ENCODE measurements at regions not wholly inside any gene's neighbourhood (a gene's known extent, or its start where the extent isn't known, plus 50 kb on each side); places are given as distances from the start of the nearest gene placed in this dataset.

- Mint-ChIP-seq H3K9me3 (ENCODE audit: insufficient read depth) (no peaks in the 10 kb centered on the region), H3K4me3 (no peak overlapping the region), H3K4me1 (no peaks in the 10 kb centered on the region), H3K27me3 (peaks cover 14% of the 10 kb centered on the region), H3K27ac (no peak overlapping the region)
- H3K79me2 ChIP-seq (ENCODE audit: control insufficient read depth, insufficient read depth, low read length) = no peaks in the 10 kb centered on the region
- CTCF ChIA-PET = interaction anchor here (1.3 kb wide), 1 partner anchor 9 kb away, joined by 3 read pairs; no protein-coding TSS in a partner anchor
- H2AFZ ChIP-seq (ENCODE audit: insufficient read depth, low read depth, low read length, poor library complexity, severe bottlenecking) = no peak overlapping the region
- no peaks in the 10 kb centered on the region for H4K20me1 ChIP-seq (ENCODE audit: control insufficient read depth, insufficient read depth, low read length, poor library complexity, severe bottlenecking)
- no peak overlapping the region for H3K4me2 ChIP-seq (replicated peaks; ENCODE audit: low read depth, low read length, poor library complexity, severe bottlenecking)
- no peak overlapping the region for H3K27ac ChIP-seq (ENCODE audit: low read length in 2 of 2)
- H3K4me1 ChIP-seq (ENCODE audit: control insufficient read depth in 2 of 2, insufficient read depth in 2 of 2, low read length in 2 of 2) = no peaks in the 10 kb centered on the region
- intact Hi-C loops (cut with micrococcal nuclease) = no loop called here
- H3K27me3 ChIP-seq (replicated peaks in 1 of 4; ENCODE audit: control extremely low read depth in 1 of 4, control insufficient read depth in 3 of 4, insufficient read depth in 4 of 4, low read length in 3 of 4) = no peaks in the 10 kb centered on the region
- WGBS (ENCODE audit: insufficient coverage) = 89% methylated on average over 19 of the region's 20 CpGs
- ATAC-seq (ENCODE audit: low read depth) (no peak), DNase-seq (no peak)
- POLR2A ChIA-PET = no interaction called here
- H3K9ac ChIP-seq (ENCODE audit: low read length) = no peak overlapping the region
- H3K4me3 ChIP-seq (ENCODE audit: control extremely low read depth in 1 of 5, extremely low read depth in 1 of 5, insufficient read depth in 1 of 5, low read depth in 2 of 5, low read length in 4 of 5) = no peak overlapping the region
- no peaks in the 10 kb centered on the region for H3K36me3 ChIP-seq (replicated peaks in 1 of 2; ENCODE audit: control extremely low read depth in 1 of 2, control insufficient read depth in 1 of 2, extremely low read depth in 1 of 2, insufficient read depth in 2 of 2, low read length in 1 of 2)
- H3K9me3 ChIP-seq (ENCODE audit: control extremely low read depth in 1 of 3, control insufficient read depth in 2 of 3, insufficient read depth in 1 of 3, low read length in 2 of 3) = peaks cover 0 to 10% (median 0%) of the 10 kb centered on the region in 3 donors
- TF ChIP-seq EZH2 (IDR thresholded peaks at IDR 0.05; ENCODE audit: borderline replicate concordance, insufficient read depth, low read depth, low read length, poor library complexity, severe bottlenecking) (no peak), CTCF (IDR thresholded peaks at IDR 0.05) (no peak)
Observed at GRCh38 chr16:88295671-88296436, 86.9 kb upstream of the ZNF469 start.

GRCh38 chr16:88296437-88297177 is 86.2 kb upstream of the ZNF469 start:
- peaks cover 14% of the 10 kb centered on the region for H3K27me3 Mint-ChIP-seq
- no peaks in the 10 kb centered on the region for H3K27me3 ChIP-seq (replicated peaks in 1 of 4; ENCODE audit: control extremely low read depth in 1 of 4, control insufficient read depth in 3 of 4, insufficient read depth in 4 of 4, low read length in 3 of 4)
- H3K27ac ChIP-seq (ENCODE audit: low read length in 2 of 2) = no peak overlapping the region
- H2AFZ ChIP-seq (ENCODE audit: insufficient read depth, low read depth, low read length, poor library complexity, severe bottlenecking) = no peak overlapping the region
- no peaks in the 10 kb centered on the region for H3K9me3 Mint-ChIP-seq (ENCODE audit: insufficient read depth)
- intact Hi-C loops (cut with micrococcal nuclease) = no loop called here
- no peaks in the 10 kb centered on the region for H3K36me3 ChIP-seq (replicated peaks in 1 of 2; ENCODE audit: control extremely low read depth in 1 of 2, control insufficient read depth in 1 of 2, extremely low read depth in 1 of 2, insufficient read depth in 2 of 2, low read length in 1 of 2)
- no peak overlapping the region for H3K4me3 ChIP-seq (ENCODE audit: control extremely low read depth in 1 of 5, extremely low read depth in 1 of 5, insufficient read depth in 1 of 5, low read depth in 2 of 5, low read length in 4 of 5)
- WGBS (ENCODE audit: insufficient coverage) = 85% methylated on average over 19 of the region's 19 CpGs
- CTCF ChIA-PET = interaction anchor here (1.3 kb wide), 1 partner anchor 10 kb away, joined by 3 read pairs; no protein-coding TSS in a partner anchor
- peaks cover 0 to 8% (median 0%) of the 10 kb centered on the region in 3 donors for H3K9me3 ChIP-seq (ENCODE audit: control extremely low read depth in 1 of 3, control insufficient read depth in 2 of 3, insufficient read depth in 1 of 3, low read length in 2 of 3)
- TF ChIP-seq CTCF (IDR thresholded peaks at IDR 0.05) = no peak
- TF ChIP-seq EZH2 (IDR thresholded peaks at IDR 0.05; ENCODE audit: borderline replicate concordance, insufficient read depth, low read depth, low read length, poor library complexity, severe bottlenecking) = no peak
- POLR2A ChIA-PET = no interaction called here
- no peaks in the 10 kb centered on the region for H3K4me1 ChIP-seq (ENCODE audit: control insufficient read depth in 2 of 2, insufficient read depth in 2 of 2, low read length in 2 of 2)
- ATAC-seq (ENCODE audit: low read depth) (no peak), DNase-seq (no peak)
- no peak overlapping the region for H3K4me2 ChIP-seq (replicated peaks; ENCODE audit: low read depth, low read length, poor library complexity, severe bottlenecking)
- no peak overlapping the region for H3K4me3 Mint-ChIP-seq
- H3K27ac Mint-ChIP-seq = no peak overlapping the region
- H3K79me2 ChIP-seq (ENCODE audit: control insufficient read depth, insufficient read depth, low read length) = no peaks in the 10 kb centered on the region
- no peak overlapping the region for H3K9ac ChIP-seq (ENCODE audit: low read length)
- no peaks in the 10 kb centered on the region for H4K20me1 ChIP-seq (ENCODE audit: control insufficient read depth, insufficient read depth, low read length, poor library complexity, severe bottlenecking)
- no peaks in the 10 kb centered on the region for H3K4me1 Mint-ChIP-seq
